ENCODE measurements at regions not wholly inside any gene's neighbourhood (a gene's known extent, or its start where the extent isn't known, plus 50 kb on each side); places are given as distances from the start of the nearest gene placed in this dataset.

- Histone ChIP-seq H3K27ac (no peak overlapping the region), H3K4me3 (no peak overlapping the region), H3K4me1 (no peaks in the 10 kb centered on the region), H3K36me3 (no peaks in the 10 kb centered on the region), H3K9me3 (no peaks in the 10 kb centered on the region), H3K27me3 (no peaks in the 10 kb centered on the region)
- ATAC-seq (no peak), DNase-seq (no peak)
- WGBS (ENCODE audit: insufficient coverage, low coverage, low lambda C conversion rate, missing lambda C conversion rate), result 30% methylated on average over 1 of the region's 1 CpG
- intact Hi-C loops (cut with DNase I), result no loop called here
- TF ChIP-seq, protein P1, sequence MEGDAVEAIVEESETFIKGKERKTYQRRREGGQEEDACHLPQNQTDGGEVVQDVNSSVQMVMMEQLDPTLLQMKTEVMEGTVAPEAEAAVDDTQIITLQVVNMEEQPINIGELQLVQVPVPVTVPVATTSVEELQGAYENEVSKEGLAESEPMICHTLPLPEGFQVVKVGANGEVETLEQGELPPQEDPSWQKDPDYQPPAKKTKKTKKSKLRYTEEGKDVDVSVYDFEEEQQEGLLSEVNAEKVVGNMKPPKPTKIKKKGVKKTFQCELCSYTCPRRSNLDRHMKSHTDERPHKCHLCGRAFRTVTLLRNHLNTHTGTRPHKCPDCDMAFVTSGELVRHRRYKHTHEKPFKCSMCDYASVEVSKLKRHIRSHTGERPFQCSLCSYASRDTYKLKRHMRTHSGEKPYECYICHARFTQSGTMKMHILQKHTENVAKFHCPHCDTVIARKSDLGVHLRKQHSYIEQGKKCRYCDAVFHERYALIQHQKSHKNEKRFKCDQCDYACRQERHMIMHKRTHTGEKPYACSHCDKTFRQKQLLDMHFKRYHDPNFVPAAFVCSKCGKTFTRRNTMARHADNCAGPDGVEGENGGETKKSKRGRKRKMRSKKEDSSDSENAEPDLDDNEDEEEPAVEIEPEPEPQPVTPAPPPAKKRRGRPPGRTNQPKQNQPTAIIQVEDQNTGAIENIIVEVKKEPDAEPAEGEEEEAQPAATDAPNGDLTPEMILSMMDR (IDR thresholded peaks at IDR 0.05), result no peak
- no peak for TF ChIP-seq POLR2A (IDR thresholded peaks at IDR 0.05)
Measured at GRCh38 chr4:23114538-23114937, 421.8 kb downstream of the GBA3 start.

DNA sequence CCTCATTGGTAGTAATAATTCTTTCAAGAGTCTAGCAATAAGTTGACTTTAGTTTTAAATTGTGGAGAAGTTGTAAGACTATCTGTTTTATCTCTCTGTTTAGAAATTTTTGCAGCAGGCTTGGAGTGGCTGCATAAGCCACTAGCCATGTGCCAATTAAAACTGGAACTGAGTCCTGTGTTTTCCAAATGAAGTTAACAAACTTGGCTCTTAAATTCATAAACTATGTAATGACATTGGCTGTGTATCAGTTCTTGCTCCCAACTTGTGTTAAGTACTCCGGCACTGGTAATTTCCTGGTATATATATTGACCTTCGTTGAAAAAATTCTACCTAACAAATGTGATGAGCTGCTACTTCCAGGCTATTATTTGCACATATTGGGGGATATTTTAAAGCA, 420.4 kb downstream of the GBA3 start:
- no peaks in the 10 kb centered on the region for H3K36me3 ChIP-seq
- no peak overlapping the region for H3K27ac ChIP-seq
- TF ChIP-seq POLR2A (IDR thresholded peaks at IDR 0.05), result no peak
- TF ChIP-seq, protein P1 (IDR thresholded peaks at IDR 0.05), result no peak
- H3K4me3 ChIP-seq, result no peak overlapping the region
- H3K9me3 ChIP-seq, result no peaks in the 10 kb centered on the region
- intact Hi-C loops (cut with DNase I), result no loop called here
- no peak for ATAC-seq
- WGBS (ENCODE audit: insufficient coverage, low coverage, low lambda C conversion rate, missing lambda C conversion rate), result 80% methylated on average over 2 of the region's 2 CpGs
- H3K27me3 ChIP-seq, result no peaks in the 10 kb centered on the region
- no peaks in the 10 kb centered on the region for H3K4me1 ChIP-seq
- DNase-seq, result no peak

- ATAC-seq (peak; percentile 44 to 56 (median 48)), DNase-seq (no peak)
- 8% methylated on average over 1 of the region's 1 CpG for WGBS (ENCODE audit: insufficient coverage, low coverage, low lambda C conversion rate, missing lambda C conversion rate)
- Histone ChIP-seq H3K4me1 (peaks cover 0 to 10% (median 6%) of the 10 kb centered on the region in 4 donors), H3K27ac (no peak overlapping the region), H3K9me3 (no peaks in the 10 kb centered on the region), H3K4me3 (no peak overlapping the region), H3K27me3 (no peaks in the 10 kb centered on the region), H3K36me3 (no peaks in the 10 kb centered on the region)
- intact Hi-C loops (cut with DNase I), result no loop called here
- TF ChIP-seq, protein P1 (IDR thresholded peaks at IDR 0.05), result no peak
- TF ChIP-seq POLR2A (IDR thresholded peaks at IDR 0.05), result no peak
Measured at GRCh38 chr4:23106516-23106915, 413.8 kb downstream of the GBA3 start.

DNA sequence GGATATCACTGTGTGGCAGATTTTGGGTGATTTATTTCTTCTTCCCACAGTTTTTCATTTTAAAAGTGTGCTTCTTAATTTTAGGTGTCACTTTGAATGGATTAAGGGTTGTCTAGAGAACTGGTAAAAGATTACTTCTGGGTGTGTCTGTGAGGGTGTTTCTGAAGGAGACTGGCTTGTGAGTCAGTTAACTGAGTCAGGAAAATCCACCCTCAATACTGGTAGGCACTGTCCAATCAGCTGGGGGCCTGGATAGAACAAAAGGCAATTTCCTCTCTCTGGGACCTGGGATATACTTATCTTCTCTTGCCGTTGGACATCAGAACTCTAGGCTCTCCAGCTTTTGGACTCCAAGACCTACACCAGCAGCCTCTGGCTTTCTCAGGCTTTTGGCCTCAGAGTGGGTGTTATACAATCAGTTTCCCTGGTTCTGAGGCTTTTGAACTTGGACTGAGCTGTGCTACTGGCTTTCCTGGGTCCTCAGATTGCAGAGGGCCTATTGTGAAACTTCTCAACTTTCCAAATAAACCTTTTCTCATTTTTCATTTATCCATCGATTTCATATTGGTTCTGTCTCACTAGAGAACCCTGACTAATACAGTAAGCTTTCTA, 413.1 kb downstream of the GBA3 start:
- 30% methylated on average over 2 of the region's 2 CpGs for WGBS (ENCODE audit: insufficient coverage, low coverage, low lambda C conversion rate, missing lambda C conversion rate)
- intact Hi-C loops (cut with DNase I), result no loop called here
- no peak overlapping the region for H3K4me3 ChIP-seq
- H3K27me3 ChIP-seq, result no peaks in the 10 kb centered on the region
- no peaks in the 10 kb centered on the region for H3K36me3 ChIP-seq
- ATAC-seq (peak; percentile 59 to 91 (median 67)), DNase-seq (no peak)
- no peak for TF ChIP-seq POLR2A (IDR thresholded peaks at IDR 0.05)
- TF ChIP-seq, protein P1 (IDR thresholded peaks at IDR 0.05), result no peak
- no peak overlapping the region for H3K27ac ChIP-seq
- H3K9me3 ChIP-seq, result no peaks in the 10 kb centered on the region
- H3K4me1 ChIP-seq, result peaks cover 0 to 10% (median 6%) of the 10 kb centered on the region in 4 donors
